Erythroblast (primary cell): ENCODE measurements at regions not wholly inside any gene's neighbourhood (a gene's known extent, or its start where the extent isn't known, plus 50 kb on each side); places are given as distances from the start of the nearest gene placed in this dataset.

Experiments
- GATA1 ChIP-seq: IDR thresholded peaks from 2 replicates; pipeline ENCODE4 v1.6.1; 2011; ENCODE audit warnings: low read depth, mild to moderate bottlenecking, control low read depth, low read length, moderate library complexity
- POLR2A ChIP-seq: IDR thresholded peaks from 2 replicates; pipeline ENCODE4 v1.6.1; 2011; ENCODE audit warnings: mild to moderate bottlenecking, low read length

- no peak for TF ChIP-seq POLR2A
- TF ChIP-seq GATA1 = no peak
Observed at GRCh38 chr16:80125677-80126076, 415.1 kb upstream of the DYNLRB2 start.
